Posterior vena cava (tissue), 2 donors: ENCODE measurements at regions not wholly inside any gene's neighbourhood (a gene's known extent, or its start where the extent isn't known, plus 50 kb on each side); places are given as distances from the start of the nearest gene placed in this dataset.

ENCODE experiments used
- DNase-seq: peaks from one replicate; pipeline ENCODE4 v3.0.0-alpha.2; 2020; ENCODE audit warnings: low spot score
- intact Hi-C, 2 donors: fragments of 100-400 bp; cut with DNase I; formaldehyde crosslinking; loops; one replicate each; pipeline versions ENCODE4 v1.14.1 to v1.14.2; 2022 to 2023
- donor health status: DM: yes; HTN: yes; CAD: no.
- donor health status: DM: yes; HTN: yes; CAD: no.

DNA sequence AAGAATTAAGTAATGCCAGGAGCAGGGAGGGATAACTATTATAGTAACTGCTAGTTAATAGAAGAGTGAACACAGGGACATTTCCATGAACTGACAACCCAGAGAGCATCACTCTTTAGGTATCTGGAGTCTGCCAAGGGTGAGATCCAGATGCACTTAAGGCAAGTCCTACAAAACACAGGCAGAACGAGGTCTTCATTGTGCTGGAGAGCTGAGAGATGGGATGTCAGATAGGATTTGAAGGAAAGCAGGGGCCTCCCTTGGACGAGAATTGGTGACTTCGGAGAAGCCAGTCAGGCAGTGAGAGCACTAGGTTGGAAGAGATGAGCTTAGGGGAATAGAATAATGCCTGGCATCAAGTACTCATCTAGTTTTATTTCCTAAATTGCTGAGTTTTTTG is 684.5 kb downstream of the GATA3 start:
- intact Hi-C loops = no loop called here
- no peak for DNase-seq

DNA sequence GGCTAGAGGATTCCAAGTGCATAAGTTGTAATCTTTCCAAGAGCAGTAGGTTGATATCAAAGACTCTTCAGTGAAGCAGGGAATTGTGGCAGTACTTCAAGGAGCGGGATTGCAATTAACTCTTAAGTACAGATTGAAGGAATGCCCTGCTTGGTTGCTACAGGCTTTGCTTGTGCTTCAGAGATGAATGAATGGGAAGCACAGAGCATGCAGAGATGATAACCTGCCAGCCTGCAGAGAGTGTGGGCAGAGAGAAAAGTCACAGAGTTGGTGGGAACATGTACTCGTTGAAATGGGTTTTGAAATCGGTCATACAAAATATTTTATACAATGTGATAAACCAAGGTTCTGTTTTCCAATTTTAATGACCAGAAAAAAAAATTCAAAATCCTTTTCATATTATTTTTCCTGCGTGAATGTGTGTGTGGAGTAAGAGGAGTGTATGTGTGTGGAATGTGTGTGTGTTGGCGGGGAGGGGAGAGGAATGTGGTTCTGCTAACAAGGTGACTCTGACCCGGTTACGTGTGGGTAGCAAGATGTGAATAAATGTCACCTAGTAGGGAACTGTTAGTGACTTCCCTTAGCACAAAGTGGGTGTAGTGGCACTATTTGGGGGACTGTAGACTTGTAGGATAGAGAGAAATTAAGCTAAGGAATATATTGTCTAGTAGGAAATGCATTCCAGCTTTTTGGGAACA is 697.8 kb downstream of the GATA3 start:
- intact Hi-C loops = no loop called here
- DNase-seq = no peak

DNA sequence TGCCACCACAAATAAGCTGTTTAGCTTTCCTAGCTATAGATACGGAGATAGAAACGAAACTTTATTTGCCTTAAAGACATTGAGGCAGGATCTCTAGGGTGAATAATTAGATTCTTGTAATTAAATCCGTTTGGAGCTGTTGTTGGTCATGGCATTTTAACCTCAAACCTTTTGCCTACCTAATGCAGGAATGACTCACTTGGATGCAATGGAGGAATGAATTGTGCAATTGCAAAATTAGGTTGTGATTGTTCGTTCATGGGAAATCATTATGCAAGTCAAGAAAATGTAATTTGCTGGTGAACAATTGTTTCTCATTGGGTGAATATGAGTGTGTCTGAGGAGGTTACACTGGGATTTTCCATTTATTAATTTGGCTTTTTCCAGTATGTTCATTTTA is 703.5 kb downstream of the GATA3 start:
- no peak for DNase-seq
- intact Hi-C loops = no loop called here

DNA sequence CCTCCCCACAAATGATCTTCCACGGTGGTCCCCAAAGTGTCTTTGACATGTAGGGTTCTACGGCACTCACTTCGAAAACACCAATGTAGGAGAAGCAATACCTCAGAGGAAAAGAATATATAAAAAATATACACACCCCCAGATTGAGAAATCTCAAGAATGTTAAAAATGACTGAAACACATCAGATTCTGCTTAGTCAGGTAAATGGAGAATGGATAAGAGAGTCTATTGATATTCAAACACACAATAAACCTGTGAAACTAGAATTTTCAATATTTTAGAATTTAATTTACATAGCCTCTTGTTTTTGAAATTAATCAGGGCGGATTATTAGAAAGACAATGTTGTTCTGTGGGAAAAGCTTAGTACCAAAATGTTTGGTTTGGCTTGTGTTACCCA is 712.4 kb downstream of the GATA3 start:
- intact Hi-C loops = no loop called here
- DNase-seq = no peak

DNA sequence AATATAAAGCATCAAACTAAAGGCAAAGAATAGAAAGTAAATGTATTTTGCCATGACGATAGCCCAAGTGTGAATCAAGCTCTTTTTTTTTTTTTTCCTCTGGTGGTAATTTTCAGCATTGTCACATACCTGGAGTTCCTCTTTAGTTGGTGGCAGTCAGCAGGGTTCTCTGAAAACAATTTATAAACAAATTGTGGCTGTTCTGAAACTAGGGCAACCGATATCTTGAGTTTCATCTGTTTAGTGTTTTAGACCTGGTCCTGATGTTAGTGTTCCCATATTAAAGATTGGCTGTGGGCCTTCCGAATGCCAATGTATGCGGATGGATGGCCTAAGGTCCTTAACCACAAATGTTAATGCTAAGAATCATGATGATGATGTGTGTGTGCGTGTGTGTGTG is 713.1 kb downstream of the GATA3 start:
- DNase-seq = no peak
- intact Hi-C loops = no loop called here

DNA sequence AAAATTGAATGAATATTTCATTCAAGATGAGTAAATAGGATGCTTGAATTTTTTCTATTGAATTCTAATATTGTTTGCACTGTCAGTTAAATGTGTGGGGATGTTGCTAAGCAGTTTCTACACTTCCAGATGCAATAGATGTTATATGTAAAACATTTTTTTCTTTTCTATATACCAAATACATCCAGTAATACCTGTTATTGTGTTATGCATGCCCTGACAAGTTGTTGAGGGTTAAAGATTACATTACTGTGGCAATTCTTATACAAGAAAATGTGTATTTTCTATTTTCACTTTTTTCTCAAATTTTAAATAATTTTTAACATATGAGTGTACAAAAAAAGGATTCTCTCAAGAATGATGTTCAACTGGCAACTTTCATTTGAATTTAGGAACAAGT is 713.9 kb downstream of the GATA3 start:
- DNase-seq = no peak

DNA sequence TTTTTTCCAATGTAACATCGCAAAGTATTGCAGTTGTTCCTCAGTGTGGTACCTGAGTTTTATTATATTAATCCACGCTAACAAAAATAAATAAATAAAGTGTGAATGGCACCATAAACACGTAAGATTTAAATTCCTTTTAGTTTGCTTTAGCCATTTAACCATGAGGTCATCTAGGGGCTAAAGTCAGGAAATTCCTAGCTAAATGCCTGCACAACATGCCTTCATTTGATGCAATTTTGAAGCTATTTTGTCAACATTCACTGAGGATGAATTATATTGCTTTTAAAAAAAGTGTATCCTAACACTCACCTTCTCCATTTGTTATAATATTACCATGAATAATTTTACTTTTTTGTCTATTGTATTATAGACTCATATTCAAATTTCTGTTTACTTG is 714.4 kb downstream of the GATA3 start:
- intact Hi-C loops = no loop called here
- DNase-seq = no peak

More for the DNA sequence above, 713.9 kb downstream of the GATA3 start:
- intact Hi-C loops = no loop called here

DNA sequence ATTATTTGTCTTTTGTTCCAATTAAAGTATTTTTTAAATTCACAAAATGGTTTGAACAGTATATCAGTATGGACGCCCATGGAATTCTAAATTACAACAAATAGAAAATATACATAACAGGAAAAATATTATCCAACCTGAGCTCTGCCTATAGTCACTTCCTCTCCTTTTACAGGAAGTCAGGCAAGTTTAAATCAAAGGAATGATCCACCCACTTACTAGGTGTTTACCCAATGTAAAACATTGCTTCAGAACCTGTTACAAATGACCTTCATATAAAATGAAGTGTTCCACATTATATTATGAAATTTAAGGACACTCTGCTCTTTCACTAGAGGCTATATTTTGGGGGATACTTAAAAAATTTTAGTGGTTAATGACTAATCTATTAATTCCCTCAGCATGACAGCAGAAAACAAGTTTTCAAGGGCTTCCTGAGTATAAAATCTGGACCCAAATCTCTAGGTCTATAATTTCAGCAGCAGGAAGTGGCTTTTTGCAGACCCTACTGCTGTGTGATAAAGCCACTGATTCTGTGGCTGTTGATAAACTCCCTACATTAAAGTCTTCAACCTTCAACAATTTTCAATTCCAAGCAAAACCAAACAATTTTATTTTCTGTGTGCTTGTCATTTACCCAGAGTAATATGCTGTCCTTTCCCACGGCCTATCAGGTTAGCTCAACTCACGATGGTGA is 722.6 kb downstream of the GATA3 start:
- intact Hi-C loops = no loop called here
- DNase-seq = no peak

DNA sequence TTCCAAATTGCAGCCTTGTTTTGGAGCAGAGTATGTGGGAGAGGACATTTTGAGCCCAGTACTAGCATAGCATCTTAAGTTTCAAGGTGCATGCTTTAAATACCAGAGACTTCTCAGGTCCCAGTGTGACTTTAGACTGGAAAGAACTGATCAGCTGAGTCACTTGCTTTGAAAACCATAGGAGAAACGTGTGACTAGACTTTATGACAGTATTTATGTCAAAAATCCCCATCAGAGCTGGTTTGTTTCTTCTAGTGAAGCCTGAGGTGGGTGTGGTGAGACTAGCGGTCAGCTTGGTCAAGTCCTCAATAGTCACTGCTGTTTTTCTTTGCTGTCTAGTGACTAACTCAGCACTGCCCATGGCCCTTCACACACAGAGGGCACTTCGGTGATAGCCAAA is 724.2 kb downstream of the GATA3 start:
- intact Hi-C loops = no loop called here

DNA sequence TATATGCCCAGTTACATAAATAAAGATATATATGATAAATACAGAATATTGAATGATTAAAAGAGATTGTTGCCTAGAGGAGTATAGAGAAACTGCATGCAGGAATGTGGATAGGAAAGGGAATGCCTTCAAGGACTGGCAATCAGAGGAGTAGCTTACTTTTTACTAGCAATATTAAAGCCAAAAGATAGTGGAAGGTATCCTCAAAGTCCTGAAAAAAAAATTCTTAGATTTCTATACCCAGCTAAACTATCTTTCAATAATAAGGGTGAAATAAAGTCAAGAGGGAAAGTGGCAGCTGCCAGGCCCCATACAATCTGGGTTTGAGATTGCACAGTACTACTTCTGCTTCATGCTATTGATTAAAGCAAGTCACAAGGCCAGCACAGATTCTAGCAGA is 733.2 kb downstream of the GATA3 start:
- DNase-seq = no peak
- intact Hi-C loops = no loop called here

More for the DNA sequence above, 724.2 kb downstream of the GATA3 start:
- no peak for DNase-seq

DNA sequence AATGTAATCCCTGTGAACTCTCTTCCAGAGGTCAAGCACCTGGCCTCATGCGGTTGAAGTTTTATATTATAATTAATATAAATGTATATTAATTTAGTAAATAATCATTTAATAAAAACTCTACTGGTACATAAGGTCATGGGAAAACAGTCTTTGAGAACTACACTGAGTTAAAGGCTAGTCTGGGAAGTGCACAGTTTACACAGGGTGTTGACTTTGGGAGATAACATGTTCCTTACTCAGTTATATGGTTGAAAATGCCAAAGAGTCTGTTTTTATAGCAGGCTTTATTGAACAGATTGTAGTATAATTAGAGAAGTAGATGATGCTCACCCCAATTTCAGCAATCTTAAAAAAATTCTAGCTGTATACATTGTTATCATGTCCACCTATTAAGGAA is 735.9 kb downstream of the GATA3 start:
- intact Hi-C loops = no loop called here
- DNase-seq = no peak

DNA sequence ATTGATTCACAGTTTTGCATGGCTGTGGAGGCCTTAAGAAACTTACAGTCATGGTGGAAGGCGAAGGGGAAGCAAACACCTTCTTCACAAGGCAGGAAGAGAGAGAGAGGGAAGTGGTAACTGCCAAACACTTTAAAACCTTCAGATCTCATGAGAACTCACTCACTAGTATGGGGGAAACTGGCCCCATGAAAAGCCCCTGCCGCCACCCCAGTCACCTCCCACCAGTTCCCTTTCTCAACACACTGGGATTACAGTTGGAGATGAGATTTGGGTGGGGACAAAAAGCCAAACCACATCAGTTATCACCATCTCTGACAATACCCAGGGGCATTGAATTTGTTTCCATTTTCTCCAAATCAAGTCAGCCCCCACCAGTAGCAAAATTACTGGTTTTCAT is 740.4 kb downstream of the GATA3 start:
- intact Hi-C loops = no loop called here
- no peak for DNase-seq

DNA sequence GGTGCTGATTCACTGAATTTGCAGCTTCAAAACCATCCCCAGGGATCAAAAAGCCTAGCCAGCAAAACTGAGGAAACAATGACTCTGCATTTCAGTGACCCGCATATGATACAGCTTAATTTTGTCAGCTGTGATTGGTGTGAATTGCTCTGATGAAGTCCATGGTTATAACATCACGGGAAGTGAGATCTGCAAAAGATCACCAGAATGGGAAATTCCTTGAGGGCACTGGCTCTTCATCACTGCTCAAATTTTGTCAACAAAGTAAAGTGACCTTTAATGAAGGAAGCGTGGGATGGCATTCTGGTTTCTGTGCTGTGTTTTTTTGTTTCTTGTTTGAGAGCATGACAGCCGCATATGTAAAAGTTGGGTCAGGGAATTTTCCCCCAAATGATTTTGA is 745.9 kb downstream of the GATA3 start:
- intact Hi-C loops = no loop called here

DNA sequence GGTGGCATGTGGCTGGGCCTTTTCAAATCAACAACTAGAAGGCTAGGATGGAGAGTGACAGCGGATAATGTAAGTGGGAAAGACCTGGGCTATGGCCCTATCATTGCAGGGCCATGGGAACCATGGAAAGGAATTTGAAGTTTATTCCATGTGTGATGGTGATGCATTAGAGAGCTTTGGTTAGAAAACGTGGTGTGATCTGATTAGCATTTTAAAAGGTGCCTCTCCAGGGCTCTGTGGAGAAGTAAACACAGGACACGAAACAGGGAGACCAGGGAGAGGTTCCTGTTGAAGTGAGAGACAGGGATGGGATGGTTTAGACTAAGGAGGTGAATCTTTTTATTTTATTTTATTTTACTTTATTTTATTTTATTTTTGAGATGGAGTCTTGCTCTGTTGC is 749.5 kb downstream of the GATA3 start:
- intact Hi-C loops = no loop called here
- no peak for DNase-seq

More for the DNA sequence above, 745.9 kb downstream of the GATA3 start:
- no peak for DNase-seq

DNA sequence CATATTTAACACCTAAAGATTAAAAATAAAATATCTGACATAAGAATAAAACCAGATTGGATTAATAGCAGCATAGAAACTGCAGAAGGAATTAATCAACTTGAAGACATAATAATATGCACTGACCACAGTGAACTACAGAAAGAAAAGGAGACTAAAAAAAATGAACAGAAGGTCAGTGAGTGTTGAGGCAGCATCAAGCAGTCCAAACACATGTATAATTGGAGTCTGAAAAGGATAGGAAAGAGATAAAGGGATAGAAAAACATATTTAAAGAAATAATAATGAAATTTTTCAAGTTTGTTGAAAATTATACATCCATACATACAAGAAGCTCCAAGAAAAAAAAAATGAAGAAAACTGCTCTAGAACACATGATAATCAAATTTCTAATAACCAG is 756.2 kb downstream of the GATA3 start:
- intact Hi-C loops = no loop called here
- DNase-seq = no peak

DNA sequence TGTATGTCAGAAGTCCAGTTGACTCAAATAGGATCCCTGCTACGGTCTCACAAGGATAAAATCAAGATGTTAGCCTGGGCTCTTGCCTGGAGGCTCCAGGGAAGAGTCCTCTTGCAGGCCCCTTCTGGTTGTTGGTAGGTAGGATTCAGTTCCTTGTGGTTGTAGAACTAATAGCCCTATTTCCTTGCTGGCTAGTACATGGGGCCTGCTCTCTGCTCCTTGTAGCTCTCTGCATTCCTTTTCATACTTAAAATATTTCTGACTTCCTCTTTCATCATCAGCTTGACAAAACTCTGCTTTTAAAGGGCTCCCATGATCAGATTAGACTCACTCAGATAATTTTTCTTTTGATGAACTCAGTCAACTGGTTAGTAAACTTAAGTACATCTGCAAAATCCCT is 756.7 kb downstream of the GATA3 start:
- intact Hi-C loops = no loop called here
- no peak for DNase-seq

DNA sequence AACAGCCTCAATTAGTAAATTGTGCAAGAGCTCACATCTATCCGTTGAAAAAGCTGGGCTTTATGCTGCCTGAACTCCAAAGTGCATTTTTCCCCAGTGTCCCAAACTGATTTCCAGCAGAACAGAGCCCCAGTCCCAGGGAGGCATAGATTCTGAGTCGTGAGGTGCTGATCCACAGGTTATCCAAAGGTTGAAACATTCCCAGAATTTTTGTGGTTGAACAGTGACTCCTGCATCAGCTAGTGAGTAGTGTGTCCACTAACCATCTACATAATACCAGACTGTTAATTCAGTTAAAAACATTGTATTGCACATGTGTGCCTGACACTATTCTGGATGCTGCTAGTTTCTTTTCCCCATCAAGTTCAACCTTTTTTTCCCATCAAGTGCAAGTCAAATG is 761.5 kb downstream of the GATA3 start:
- DNase-seq = no peak
- intact Hi-C loops = no loop called here

DNA sequence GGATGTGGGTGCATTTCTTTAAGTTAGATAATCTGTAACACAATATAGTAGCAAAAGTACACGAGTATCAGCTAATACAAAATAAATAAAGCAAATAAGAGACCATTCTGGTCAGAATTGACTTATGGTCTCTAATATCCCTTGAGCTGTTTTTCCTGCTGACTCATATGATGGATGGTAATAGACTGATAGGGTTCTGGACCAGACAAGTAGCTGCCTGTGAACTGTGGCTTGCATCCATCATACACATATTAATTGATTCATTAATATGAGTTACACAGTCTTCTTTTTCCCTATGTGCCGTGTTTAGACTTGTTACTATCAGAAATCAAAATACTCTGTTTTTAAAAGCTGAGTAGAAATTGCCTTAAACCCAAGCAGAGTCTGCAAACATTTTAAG is 762.8 kb downstream of the GATA3 start:
- DNase-seq = no peak
- intact Hi-C loops = no loop called here

DNA sequence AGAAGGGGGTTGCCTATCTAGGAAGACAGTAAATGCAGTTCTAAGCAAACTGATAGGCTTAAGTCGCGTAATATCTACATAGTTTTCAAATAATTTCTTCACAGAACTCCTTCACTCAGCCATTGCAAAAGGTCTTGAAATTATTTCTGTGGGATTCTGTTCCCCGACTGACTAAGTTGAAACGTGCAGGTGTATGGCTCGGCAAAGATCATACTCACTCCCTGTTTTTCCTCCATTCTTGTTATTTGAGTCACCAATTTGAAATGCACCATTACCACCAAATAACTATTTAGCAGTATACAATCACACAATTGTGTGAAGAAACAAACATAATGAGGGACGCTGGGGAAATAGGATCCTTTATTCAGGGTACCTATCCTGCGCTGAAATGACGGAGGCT is 771.1 kb downstream of the GATA3 start:
- no peak for DNase-seq
- intact Hi-C loops = no loop called here

DNA sequence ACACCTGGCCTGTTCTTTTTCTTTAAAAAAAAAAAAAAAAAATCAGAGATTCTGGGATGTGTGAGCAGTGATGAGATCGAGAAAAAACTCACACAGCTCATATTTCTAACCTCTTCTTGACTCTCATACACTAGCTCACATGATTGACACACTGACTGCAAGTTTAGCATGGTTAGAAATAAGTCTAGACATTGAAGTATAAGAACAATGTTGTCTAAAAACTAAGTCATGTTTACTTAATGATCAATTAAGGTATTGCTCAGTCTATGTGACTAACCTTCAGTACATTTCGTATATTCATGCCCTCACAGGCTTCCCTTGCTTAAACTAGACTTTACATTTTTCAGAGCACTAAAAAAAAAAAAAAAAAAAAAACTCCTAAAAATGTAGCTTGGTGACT is 775.1 kb downstream of the GATA3 start:
- DNase-seq = no peak
- intact Hi-C loops = no loop called here

DNA sequence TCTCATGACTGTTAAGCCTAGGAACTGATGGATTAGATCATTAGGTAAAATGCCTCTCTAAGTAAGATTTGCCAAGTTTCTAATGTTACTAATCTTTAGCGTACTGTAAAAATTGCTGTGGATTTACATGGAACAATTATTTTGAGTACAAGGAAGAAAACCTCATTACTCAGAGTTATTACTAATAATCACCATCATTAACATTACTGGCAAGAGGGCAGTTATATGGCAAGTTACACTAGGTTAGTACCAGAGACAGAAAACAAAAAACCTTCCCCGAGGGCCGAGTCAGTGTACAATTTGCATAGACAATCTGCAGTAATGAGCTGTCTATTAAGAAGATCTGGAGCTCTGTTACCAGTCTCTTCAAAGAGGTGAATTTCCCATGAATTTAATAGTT is 775.6 kb downstream of the GATA3 start:
- intact Hi-C loops = no loop called here
- DNase-seq = no peak
